Neural cell (in vitro differentiated cells): ENCODE measurements at regions not wholly inside any gene's neighbourhood (a gene's known extent, or its start where the extent isn't known, plus 50 kb on each side); places are given as distances from the start of the nearest gene placed in this dataset.

Source experiments
- EZH2 ChIP-seq: fragments of 200-600, 300-800 bp; shearing (Covaris generic), sonication (generic); IDR thresholded peaks from 2 replicates; pipeline ENCODE4 v1.6.1; 2014; ENCODE audit warnings: antibody characterized with exemption, low read length, borderline replicate concordance, mild to moderate bottlenecking; ENCODE audit not compliant: insufficient read depth, poor library complexity, severe bottlenecking
- POLR2AphosphoS5 ChIP-seq: IDR thresholded peaks from 2 replicates; pipeline ENCODE4 v1.6.1; 2012
- TF ChIP-seq, protein P1 (sequence below): fragments of 450-650 bp; IDR thresholded peaks from 2 replicates; pipeline ENCODE4 v1.5.1; 2014; ENCODE audit warnings: antibody characterized with exemption, mild to moderate bottlenecking, moderate library complexity; ENCODE audit not compliant: poor library complexity, severe bottlenecking

- TF ChIP-seq POLR2AphosphoS5 (no peak), EZH2 (no peak)
- TF ChIP-seq, protein P1, sequence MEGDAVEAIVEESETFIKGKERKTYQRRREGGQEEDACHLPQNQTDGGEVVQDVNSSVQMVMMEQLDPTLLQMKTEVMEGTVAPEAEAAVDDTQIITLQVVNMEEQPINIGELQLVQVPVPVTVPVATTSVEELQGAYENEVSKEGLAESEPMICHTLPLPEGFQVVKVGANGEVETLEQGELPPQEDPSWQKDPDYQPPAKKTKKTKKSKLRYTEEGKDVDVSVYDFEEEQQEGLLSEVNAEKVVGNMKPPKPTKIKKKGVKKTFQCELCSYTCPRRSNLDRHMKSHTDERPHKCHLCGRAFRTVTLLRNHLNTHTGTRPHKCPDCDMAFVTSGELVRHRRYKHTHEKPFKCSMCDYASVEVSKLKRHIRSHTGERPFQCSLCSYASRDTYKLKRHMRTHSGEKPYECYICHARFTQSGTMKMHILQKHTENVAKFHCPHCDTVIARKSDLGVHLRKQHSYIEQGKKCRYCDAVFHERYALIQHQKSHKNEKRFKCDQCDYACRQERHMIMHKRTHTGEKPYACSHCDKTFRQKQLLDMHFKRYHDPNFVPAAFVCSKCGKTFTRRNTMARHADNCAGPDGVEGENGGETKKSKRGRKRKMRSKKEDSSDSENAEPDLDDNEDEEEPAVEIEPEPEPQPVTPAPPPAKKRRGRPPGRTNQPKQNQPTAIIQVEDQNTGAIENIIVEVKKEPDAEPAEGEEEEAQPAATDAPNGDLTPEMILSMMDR: no peak
Observed at GRCh38 chr4:96525898-96526297, 686.0 kb downstream of the PDHA2 start.
